ENCODE measurements at regions not wholly inside any gene's neighbourhood (a gene's known extent, or its start where the extent isn't known, plus 50 kb on each side); places are given as distances from the start of the nearest gene placed in this dataset.

GRCh38 chr7:13047061-13047460, 359.6 kb downstream of the ARL4A start:
- no peak for DNase-seq

GRCh38 chr7:13049946-13050345, 362.5 kb downstream of the ARL4A start:
- no peak for DNase-seq

GRCh38 chr7:13050703-13051102, 363.3 kb downstream of the ARL4A start:
- DNase-seq: no peak

- DNase-seq: peak; percentile 32
These were observed 368.4 kb downstream of the ARL4A start for GRCh38 chr7:13055732-13056368.

- peak; percentile 51 for DNase-seq
These were observed 370.2 kb downstream of the ARL4A start for GRCh38 chr7:13057462-13058200.

- DNase-seq: no peak
These were observed 372.7 kb downstream of the ARL4A start for GRCh38 chr7:13060173-13060572.

GRCh38 chr7:13061115-13061514, 373.7 kb downstream of the ARL4A start:
- DNase-seq: no peak

- DNase-seq: no peak
These were observed 375.2 kb downstream of the ARL4A start for GRCh38 chr7:13062631-13063030.

- no peak for DNase-seq
These were observed 379.6 kb downstream of the ARL4A start for GRCh38 chr7:13067036-13067435.

GRCh38 chr7:13068032-13068431, 380.6 kb downstream of the ARL4A start:
- DNase-seq: no peak

- DNase-seq: no peak
These were observed 382.4 kb downstream of the ARL4A start for GRCh38 chr7:13069841-13070240.

- no peak for DNase-seq
These were observed 384.6 kb downstream of the ARL4A start for GRCh38 chr7:13072014-13072413.

GRCh38 chr7:13077466-13077865, 390.0 kb downstream of the ARL4A start:
- no peak for DNase-seq

- DNase-seq: no peak
These were observed 390.7 kb downstream of the ARL4A start for GRCh38 chr7:13078105-13078504.

GRCh38 chr7:13090959-13091358, 403.5 kb downstream of the ARL4A start:
- no peak for DNase-seq

- DNase-seq: no peak
These were observed 404.7 kb downstream of the ARL4A start for GRCh38 chr7:13091974-13092707.

GRCh38 chr7:13092708-13093005, 405.2 kb downstream of the ARL4A start:
- no peak for DNase-seq

GRCh38 chr7:13093160-13093559, 405.7 kb downstream of the ARL4A start:
- DNase-seq: no peak

- DNase-seq: no peak
These were observed 410.1 kb downstream of the ARL4A start for GRCh38 chr7:13097499-13097898.

- DNase-seq: no peak
These were observed 410.7 kb downstream of the ARL4A start for GRCh38 chr7:13098161-13098560.

- DNase-seq: no peak
These were observed 411.8 kb downstream of the ARL4A start for GRCh38 chr7:13099154-13099795.

GRCh38 chr7:13104128-13104527, 416.7 kb downstream of the ARL4A start:
- DNase-seq: peak; percentile 64

GRCh38 chr7:13105209-13105608, 417.8 kb downstream of the ARL4A start:
- DNase-seq: no peak

- DNase-seq: no peak
These were observed 419.1 kb downstream of the ARL4A start for GRCh38 chr7:13106513-13106912.

All from inflammatory macrophage treated with lipopolysaccharide for 4 hours (primary cell).